ENCODE measurements at regions not wholly inside any gene's neighbourhood (a gene's known extent, or its start where the extent isn't known, plus 50 kb on each side); places are given as distances from the start of the nearest gene placed in this dataset.

DNA sequence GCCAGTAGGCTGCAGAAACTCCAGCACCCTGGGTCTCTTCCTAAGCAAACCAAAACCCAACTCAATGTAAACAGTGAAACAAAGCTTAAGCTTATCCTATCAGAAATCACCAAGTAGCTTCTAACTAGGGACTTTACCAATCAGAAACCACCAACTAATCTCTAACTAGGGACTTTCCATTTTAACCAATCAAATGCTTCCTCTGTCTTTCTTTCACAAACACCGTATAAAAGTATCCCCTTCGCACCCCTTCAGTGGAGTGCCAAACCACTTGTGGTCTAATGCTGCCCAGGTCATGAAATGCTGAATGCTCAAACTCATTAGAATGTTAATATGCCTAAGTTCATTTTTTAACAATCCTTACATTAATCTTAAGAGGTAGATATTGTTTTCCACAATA lies 250.5 kb upstream of the DUSP10 start:
- no peaks in the 10 kb centered on the region for H3F3A ChIP-seq (ENCODE audit: low read length, unreplicated experiment)
- H3K36me3 ChIP-seq (ENCODE audit: low read depth, low read length) = no peaks in the 10 kb centered on the region
- no peaks in the 10 kb centered on the region for H3K79me2 ChIP-seq (ENCODE audit: low read length)
- no peak for DNase-seq
- no TSS peak for BruUV-seq (replicated peaks)
- H3K4me3 ChIP-seq (ENCODE audit: low read length) = no peak overlapping the region
- POLR2A ChIA-PET (ENCODE audit: unreplicated experiment) = interaction anchor here (0.6 kb wide), 1 partner anchor 403 kb away, joined by 3 read pairs; no protein-coding TSS in a partner anchor
- no peak for ATAC-seq
- H3K27me3 ChIP-seq (ENCODE audit: low read length) = no peaks in the 10 kb centered on the region
- no peaks in the 10 kb centered on the region for H4K20me1 ChIP-seq (ENCODE audit: low read length)
- intact Hi-C loops (cut with micrococcal nuclease) = no loop called here
- H3K9me3 ChIP-seq (ENCODE audit: low read length) = no peaks in the 10 kb centered on the region
- H3K4me2 ChIP-seq (ENCODE audit: low read length) = no peak overlapping the region
- H3K4me1 ChIP-seq (ENCODE audit: insufficient read depth, low read length) = peaks cover 35% of the 10 kb centered on the region
- TF ChIP-seq EZH2phosphoT487 (IDR thresholded peaks at IDR 0.05; ENCODE audit: borderline replicate concordance, low read length) (no peak), EZH2 (IDR thresholded peaks at IDR 0.05; ENCODE audit: low read length, unreplicated experiment) (no peak)
- TF ChIP-seq, protein P1, sequence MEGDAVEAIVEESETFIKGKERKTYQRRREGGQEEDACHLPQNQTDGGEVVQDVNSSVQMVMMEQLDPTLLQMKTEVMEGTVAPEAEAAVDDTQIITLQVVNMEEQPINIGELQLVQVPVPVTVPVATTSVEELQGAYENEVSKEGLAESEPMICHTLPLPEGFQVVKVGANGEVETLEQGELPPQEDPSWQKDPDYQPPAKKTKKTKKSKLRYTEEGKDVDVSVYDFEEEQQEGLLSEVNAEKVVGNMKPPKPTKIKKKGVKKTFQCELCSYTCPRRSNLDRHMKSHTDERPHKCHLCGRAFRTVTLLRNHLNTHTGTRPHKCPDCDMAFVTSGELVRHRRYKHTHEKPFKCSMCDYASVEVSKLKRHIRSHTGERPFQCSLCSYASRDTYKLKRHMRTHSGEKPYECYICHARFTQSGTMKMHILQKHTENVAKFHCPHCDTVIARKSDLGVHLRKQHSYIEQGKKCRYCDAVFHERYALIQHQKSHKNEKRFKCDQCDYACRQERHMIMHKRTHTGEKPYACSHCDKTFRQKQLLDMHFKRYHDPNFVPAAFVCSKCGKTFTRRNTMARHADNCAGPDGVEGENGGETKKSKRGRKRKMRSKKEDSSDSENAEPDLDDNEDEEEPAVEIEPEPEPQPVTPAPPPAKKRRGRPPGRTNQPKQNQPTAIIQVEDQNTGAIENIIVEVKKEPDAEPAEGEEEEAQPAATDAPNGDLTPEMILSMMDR (conservative IDR thresholded peaks at IDR 0.05; ENCODE audit: low read depth, low read length) = no peak
- CTCF ChIA-PET = no interaction called here
- H3K9ac ChIP-seq (ENCODE audit: low read length) = no peak overlapping the region
- no peak overlapping the region for H3K27ac ChIP-seq (ENCODE audit: low read length)
- H2AFZ ChIP-seq (ENCODE audit: low read length) = no peak overlapping the region
- H3K9me2 ChIP-seq (replicated peaks; ENCODE audit: low read length) = no peaks in the 10 kb centered on the region

DNA sequence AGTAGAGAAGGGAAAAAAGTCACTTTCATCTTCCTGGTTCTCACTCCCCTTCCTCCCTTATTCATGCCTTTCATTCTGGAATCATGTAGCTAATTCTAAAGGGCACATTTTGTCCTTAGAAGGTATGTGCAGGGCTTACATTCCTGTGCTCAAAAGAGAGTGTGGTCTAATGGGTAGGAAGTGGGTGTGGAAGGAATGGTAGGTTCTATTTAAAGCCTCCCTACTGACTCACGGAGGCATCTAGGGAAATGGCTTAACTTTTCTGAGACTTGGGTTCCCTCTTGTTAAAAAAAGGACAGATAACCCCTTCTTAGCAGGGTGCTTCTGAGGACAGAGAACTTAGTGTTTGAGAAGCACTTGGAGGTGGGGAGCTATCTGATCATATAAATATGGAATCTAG lies 249.3 kb upstream of the DUSP10 start:
- H4K20me1 ChIP-seq (ENCODE audit: low read length) = no peaks in the 10 kb centered on the region
- H3K27ac ChIP-seq (ENCODE audit: low read length) = no peak overlapping the region
- no peak overlapping the region for H3K4me3 ChIP-seq (ENCODE audit: low read length)
- ChIA-PET POLR2A (ENCODE audit: unreplicated experiment) (no interaction called here), CTCF (interaction anchor here (1.1 kb wide), 1 partner anchor 12 kb away, joined by 3 read pairs; no protein-coding TSS in a partner anchor)
- H3K79me2 ChIP-seq (ENCODE audit: low read length) = no peaks in the 10 kb centered on the region
- H3K9ac ChIP-seq (ENCODE audit: low read length) = no peak overlapping the region
- ATAC-seq (no peak), DNase-seq (peak; percentile 49)
- BruUV-seq (replicated peaks) = no TSS peak
- H3F3A ChIP-seq (ENCODE audit: low read length, unreplicated experiment) = no peaks in the 10 kb centered on the region
- H3K9me3 ChIP-seq (ENCODE audit: low read length) = no peaks in the 10 kb centered on the region
- intact Hi-C loops (cut with micrococcal nuclease) = no loop called here
- H3K4me2 ChIP-seq (ENCODE audit: low read length) = no peak overlapping the region
- TF ChIP-seq, protein P1 (conservative IDR thresholded peaks at IDR 0.05; ENCODE audit: low read depth, low read length) = no peak
- no peak for TF ChIP-seq EZH2phosphoT487 (IDR thresholded peaks at IDR 0.05; ENCODE audit: borderline replicate concordance, low read length)
- H3K36me3 ChIP-seq (ENCODE audit: low read depth, low read length) = no peaks in the 10 kb centered on the region
- H3K27me3 ChIP-seq (ENCODE audit: low read length) = no peaks in the 10 kb centered on the region
- H3K4me1 ChIP-seq (ENCODE audit: insufficient read depth, low read length) = peaks cover 36% of the 10 kb centered on the region
- no peak overlapping the region for H2AFZ ChIP-seq (ENCODE audit: low read length)
- no peaks in the 10 kb centered on the region for H3K9me2 ChIP-seq (replicated peaks; ENCODE audit: low read length)

DNA sequence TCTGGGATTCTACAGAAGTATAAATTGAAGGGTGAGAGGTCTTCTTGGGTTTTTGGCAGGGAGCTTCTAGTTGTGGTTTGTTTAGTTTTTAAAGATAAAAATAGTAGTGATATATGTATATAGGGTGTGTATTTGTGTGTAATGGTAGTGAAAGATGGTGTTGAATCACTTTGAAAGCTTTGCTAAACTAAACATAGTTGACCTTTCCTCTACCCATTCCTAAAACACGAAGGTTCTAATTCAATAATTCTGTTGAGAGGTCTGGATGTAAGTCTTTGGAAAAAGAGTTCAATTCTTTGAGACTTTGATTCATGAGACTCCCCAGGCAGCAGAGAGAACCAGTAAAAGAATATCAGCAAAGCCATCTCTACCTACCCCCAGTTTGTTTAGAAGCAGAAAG lies 247.9 kb upstream of the DUSP10 start:
- Histone ChIP-seq H3K4me2 (ENCODE audit: low read length) (peak overlapping the region; percentile 32), H2AFZ (ENCODE audit: low read length) (no peak overlapping the region), H3F3A (ENCODE audit: low read length, unreplicated experiment) (no peaks in the 10 kb centered on the region), H4K20me1 (ENCODE audit: low read length) (no peaks in the 10 kb centered on the region), H3K79me2 (ENCODE audit: low read length) (no peaks in the 10 kb centered on the region), H3K27me3 (ENCODE audit: low read length) (no peaks in the 10 kb centered on the region), H3K36me3 (ENCODE audit: low read depth, low read length) (no peaks in the 10 kb centered on the region), H3K9me3 (ENCODE audit: low read length) (no peaks in the 10 kb centered on the region), H3K27ac (ENCODE audit: low read length) (peak overlapping the region; percentile 12), H3K4me1 (ENCODE audit: insufficient read depth, low read length) (peaks cover 36% of the 10 kb centered on the region), H3K9me2 (replicated peaks; ENCODE audit: low read length) (no peaks in the 10 kb centered on the region), H3K9ac (ENCODE audit: low read length) (no peak overlapping the region), H3K4me3 (ENCODE audit: low read length) (no peak overlapping the region)
- ATAC-seq (peak; percentile 41; the same call in 1 of the 2 replicates), DNase-seq (peak; percentile 40)
- TF ChIP-seq, protein P1 (conservative IDR thresholded peaks at IDR 0.05; ENCODE audit: low read depth, low read length) = no peak
- TF ChIP-seq EZH2phosphoT487 (IDR thresholded peaks at IDR 0.05; ENCODE audit: borderline replicate concordance, low read length) = no peak
- no peak for TF ChIP-seq EZH2 (IDR thresholded peaks at IDR 0.05; ENCODE audit: low read length, unreplicated experiment)
- intact Hi-C loops (cut with micrococcal nuclease) = loop anchor here (5.0 kb wide), 1 partner anchor 183 kb away; no protein-coding TSS in a partner anchor
- POLR2A ChIA-PET (ENCODE audit: unreplicated experiment) = no interaction called here
- CTCF ChIA-PET = no interaction called here
- no TSS peak for BruUV-seq (replicated peaks)

Data from PC-3 (cell line).